ENCODE measurements at regions not wholly inside any gene's neighbourhood (a gene's known extent, or its start where the extent isn't known, plus 50 kb on each side); places are given as distances from the start of the nearest gene placed in this dataset.
A peak's percentile ranks its signal among the peaks of the same experiment; 100 is the strongest.

DNA sequence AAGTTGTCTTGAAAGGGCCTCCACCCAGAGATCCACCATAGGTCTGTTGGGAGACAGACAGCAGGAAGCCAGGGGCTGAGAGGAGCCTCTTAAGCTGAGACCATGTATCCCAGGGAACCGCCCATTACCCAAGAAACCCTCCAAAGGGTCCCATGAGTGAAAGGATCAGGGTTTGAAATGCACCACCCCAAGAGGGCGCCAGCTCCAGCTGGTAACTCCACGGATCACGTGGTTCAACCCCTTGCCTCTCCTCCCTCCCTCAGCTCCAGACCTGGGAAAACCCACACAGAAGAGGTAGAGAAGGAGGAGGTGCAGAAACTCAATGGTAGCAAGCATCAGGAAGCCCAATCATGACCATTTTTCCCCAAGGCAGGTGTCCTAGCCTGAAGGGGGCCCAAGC is 148.7 kb downstream of the AIPL1 start:
- no peak for TF ChIP-seq EZH2phosphoT487 (IDR thresholded peaks at IDR 0.05; ENCODE audit: borderline replicate concordance, low read length)
- TF ChIP-seq, protein P1, sequence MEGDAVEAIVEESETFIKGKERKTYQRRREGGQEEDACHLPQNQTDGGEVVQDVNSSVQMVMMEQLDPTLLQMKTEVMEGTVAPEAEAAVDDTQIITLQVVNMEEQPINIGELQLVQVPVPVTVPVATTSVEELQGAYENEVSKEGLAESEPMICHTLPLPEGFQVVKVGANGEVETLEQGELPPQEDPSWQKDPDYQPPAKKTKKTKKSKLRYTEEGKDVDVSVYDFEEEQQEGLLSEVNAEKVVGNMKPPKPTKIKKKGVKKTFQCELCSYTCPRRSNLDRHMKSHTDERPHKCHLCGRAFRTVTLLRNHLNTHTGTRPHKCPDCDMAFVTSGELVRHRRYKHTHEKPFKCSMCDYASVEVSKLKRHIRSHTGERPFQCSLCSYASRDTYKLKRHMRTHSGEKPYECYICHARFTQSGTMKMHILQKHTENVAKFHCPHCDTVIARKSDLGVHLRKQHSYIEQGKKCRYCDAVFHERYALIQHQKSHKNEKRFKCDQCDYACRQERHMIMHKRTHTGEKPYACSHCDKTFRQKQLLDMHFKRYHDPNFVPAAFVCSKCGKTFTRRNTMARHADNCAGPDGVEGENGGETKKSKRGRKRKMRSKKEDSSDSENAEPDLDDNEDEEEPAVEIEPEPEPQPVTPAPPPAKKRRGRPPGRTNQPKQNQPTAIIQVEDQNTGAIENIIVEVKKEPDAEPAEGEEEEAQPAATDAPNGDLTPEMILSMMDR (IDR thresholded peaks at IDR 0.05; ENCODE audit: low read depth, low read length, poor library complexity, severe bottlenecking) = peak; percentile 29
